GM19467 (cell line): ENCODE measurements at regions not wholly inside any gene's neighbourhood (a gene's known extent, or its start where the extent isn't known, plus 50 kb on each side); places are given as distances from the start of the nearest gene placed in this dataset.

Experiments
- ATAC-seq: cut with Tn5 transposase; IDR thresholded peaks from one replicate; pipeline ENCODE4 v1.9.1; 2021; ENCODE audit warnings: mild to moderate bottlenecking, moderate library complexity; ENCODE audit not compliant: unreplicated experiment

DNA sequence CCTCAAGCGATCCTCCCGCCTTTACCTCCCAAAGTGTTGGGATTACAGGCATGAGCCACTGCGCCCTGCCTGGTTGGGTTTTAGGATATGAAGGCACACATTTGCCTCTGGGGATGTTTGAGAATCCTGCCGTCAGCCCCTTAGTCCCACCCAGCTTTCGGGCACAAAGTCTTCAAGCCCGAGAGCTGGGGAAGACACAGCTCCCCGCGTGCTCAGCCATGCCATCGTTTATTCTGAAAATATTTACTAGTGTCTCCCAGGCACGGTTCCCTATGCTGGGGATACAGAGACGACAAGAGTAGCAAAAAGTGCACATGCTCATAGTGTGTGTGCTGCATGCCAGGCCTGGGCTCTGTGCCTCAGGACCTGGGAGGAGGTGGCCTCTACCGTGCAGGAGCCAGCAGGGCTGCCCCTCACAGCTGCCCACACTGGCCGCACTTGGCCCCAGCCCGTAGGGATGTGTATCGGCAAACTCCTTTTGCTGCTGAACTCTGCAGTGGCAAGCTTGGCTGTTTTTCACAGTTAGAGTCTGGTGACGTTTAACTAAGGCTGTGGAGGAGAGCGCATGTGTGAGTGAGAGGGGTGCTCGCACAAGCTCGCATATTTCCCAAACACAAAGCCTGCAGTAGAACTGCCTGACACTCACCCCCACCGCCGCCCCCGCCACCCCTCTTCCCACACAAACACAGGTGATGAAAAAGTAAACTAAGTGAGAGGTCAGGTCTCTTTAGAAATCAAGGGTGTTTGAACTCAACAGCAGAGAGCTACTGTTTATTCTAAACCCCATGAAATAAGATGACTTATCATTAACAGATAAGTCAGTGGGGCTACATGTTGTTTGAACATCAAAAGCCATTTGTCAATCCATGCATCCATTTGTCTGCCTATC is 266.4 kb downstream of the MRTFB start:
- ATAC-seq = no peak

DNA sequence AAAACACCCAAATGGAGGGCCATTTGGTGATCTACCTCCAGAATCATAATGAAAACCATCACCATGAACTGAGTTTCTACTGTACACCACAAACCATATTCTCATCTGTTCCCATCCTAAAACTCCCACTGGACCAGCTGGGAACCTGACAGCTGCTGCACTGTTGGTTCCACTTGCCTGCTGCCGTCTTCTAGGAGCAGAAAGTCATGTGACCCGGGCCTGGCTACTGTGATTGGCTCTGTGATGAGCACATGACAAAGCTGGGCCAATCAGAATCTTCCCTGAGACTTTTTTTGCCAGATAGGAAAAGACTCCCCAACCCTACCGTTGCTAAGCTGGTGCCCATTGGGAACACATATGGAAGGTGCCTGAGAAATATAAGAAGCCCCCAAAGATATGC is 264.2 kb downstream of the MRTFB start:
- ATAC-seq = no peak

DNA sequence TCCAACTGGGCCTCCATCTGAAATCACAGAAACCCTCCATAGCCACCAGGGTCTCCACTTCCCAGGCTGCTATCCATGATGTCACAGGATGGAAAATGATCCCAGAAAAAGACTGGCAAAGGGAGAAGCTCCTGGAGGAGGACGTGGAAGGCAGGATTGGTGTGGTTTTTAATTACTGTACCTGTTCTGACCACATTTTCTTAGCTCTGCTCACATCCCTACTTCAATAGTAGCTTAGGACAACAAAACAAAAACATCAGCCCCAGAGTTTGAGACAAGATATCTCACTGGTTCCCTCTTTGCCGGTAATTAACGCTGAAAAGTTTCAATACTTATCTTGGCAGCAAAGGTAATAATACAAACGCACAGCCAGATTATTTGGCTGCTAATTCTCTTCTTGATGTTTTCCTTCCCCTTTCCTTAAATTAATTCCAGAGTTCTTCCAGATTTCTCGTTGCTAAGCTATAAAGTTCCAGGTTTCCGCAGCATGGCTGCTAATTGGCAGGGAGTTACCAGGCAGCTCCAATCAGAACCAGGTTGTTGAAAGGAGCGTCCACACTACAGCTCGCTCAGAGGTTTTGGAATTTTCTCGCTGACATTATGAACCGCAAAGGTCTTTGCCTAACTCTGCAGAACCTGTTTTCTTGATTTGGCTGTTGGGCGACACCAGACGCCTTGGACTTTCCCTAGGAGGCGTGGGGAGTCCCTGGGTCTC is 263.4 kb downstream of the MRTFB start:
- ATAC-seq = no peak

DNA sequence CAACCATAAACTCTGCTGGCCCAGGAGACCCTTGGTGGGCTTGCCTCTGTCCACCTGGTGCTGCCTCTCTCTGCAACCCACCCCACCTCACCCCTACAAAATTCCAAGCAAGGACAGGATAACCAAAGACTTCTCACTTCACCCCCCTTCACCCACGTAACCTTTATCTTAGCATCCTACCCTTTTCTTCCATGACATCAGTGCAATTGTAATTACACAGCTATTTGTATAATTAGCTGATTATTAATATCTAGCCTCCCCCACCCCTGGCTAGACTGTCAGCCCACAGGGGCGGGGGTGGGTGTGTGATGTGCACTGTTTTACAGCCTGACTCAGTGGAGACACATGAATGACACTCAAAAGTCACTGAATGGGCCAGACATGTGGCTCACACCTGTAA is 262.2 kb downstream of the MRTFB start:
- no peak for ATAC-seq

DNA sequence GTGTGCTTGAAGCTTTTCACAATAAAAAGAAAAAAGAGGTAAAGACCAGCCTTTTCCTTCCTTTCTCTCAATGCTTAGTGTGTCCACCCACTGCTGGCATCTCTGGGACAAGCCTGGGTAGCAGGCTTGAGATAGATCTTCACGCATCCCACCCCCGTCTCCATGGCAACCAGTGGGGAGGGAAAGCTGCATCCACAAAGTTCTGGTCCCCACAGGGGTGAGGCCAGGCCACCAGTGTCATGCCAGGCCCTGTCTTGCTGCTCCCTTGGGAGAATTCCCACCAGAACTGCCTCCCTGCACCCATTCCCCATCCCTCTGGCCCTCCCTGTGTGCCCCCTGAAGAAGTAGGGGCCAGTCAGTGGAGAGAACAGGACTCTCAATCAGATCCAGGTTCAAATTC is 259.9 kb downstream of the MRTFB start:
- no peak for ATAC-seq

DNA sequence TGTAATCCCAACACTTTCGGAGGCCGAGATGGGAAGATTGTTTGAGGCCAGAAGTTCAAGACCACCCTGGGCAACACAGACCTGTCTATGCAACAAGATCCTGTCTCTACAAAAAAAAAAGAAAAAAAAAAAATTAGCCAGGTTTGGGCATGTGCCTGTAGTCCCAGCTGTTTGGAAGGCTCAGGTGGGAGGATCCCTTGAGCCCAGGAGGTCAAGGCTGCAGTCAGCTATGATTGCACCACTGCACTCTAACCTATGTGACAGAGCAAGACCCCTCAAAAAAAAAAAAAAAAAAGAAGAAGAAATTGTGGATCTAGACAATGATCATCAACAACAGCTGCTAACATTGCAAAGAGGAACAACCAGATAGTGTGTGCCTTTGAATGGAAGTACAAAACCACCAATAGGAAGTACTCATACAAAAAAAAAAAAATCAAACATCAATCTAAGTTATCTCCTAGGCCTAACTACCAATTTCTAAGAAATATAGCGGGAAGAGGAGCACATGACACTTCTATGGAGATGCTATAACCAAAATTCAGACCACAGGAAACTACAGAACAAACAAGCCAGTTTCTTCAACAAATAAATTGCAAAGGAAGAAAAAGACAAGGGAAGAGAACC is 258.7 kb downstream of the MRTFB start:
- ATAC-seq = no peak

DNA sequence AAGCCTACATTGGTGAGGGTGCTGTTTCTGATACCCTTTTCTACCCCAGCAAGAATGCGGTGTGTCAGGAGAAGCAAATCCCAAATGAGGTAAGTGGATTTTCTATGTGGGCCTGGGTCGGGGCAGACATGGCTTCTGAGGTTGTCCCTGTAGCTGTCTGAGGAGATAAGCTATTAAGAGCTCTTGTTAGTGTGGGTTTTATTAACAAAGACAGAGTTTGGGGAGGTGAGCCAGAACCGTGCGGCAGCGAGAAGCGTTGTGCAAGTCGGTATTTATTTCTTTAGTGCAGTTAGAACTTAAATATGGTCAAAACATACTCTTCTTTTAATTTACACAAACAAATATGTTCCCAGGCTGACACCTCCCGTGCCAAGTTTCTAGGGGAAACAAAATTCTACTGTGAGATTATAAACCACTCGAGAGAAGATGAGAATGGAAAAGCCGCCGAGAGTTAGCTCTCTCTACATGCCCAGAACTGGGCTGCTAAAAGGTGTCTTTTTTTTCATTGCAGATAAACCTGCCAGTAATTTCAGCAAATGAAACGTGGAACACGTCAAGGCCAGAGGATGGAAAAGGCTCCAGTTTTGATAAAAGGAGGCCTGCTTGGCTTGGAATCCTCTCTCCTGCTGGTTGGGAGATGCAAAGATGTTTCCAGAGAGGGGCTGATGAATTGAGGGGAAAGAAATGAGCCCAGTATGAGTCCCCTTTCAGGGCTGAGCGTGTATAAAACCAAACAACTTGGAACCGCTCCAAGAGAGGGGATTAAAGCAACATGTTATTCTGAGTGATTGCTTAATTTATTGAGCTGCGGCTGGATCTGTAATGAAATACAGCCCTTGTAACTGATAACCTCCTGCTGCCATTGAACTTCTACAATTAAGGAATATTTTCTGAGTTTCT is 254.6 kb downstream of the MRTFB start:
- ATAC-seq = no peak

DNA sequence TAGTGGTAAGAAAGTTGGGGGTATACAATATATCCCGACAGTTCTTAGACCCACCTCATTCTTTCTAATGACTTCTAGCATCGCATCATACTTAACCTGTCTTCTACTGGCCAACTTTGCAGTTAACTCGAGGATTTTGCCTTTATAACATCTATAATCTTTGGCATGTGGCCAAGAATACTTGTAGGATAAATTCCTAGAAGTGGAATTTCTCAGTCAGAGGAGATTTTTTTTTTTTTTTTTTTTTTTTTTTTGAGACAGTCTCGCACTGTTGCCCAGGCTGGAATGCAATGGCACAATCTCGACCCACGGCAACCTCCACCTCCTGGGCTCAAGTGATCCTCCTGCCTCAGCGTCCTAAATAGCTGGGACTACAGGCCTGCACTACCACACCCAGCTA is 253.5 kb downstream of the MRTFB start:
- no peak for ATAC-seq

DNA sequence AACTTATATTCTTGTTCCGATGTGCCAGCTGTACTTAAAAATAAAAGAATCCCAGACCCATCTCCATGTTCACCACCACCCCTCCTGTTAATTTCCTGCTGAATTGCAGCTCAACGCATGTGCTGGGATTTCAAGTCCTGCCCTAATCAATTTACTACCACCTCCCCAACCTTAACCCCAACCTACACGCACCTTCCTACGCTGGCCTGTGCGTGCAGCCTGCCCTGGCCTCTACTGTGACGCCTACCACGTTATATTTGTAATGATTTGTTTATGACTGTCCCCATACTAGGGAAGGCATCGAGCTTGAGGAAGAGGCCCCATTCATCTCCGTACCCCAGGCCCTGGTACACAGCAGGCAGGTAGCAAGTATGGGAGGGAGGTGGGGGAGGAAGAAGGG is 251.1 kb downstream of the MRTFB start:
- ATAC-seq = no peak

DNA sequence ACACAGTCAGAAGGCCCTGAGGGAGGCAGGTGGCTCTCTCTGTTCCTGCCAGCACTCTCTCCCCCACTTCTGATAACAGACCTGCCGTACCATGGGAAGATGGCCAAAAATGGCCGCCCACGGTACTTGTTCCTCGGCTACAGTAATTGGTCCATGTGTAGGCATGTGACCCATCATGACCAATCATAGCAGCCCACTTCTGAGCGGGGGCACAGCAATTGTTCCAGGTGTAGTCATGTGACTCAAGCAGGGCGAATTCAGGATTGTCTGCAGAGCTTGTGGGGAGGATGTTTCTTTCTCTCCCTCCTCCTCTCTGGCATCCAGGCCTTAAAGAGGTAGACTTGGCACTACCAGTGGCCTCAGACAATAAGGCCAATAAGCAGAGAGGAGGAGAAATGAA is 250.4 kb downstream of the MRTFB start:
- ATAC-seq = no peak

DNA sequence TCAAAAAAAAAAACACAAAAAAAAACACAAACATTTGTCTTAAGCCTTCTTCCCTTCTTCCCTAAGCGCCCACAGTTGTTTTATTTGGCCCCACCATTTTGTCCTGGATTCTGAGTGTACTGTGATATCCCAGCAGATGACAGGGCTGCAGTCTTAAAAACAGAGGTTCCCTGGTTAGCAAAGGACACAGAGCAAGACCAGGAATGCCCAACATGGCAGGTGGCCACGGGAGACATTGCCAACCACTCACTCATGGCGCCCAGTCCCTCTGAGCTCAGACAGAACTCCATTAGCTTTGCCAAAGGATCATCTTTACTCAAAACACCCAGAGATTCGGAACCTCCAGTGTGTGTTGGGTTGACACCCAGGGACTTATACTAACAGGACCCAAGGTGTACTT is 249.3 kb downstream of the MRTFB start:
- no peak for ATAC-seq
